ENCODE measurements at regions not wholly inside any gene's neighbourhood (a gene's known extent, or its start where the extent isn't known, plus 50 kb on each side); places are given as distances from the start of the nearest gene placed in this dataset.

DNA sequence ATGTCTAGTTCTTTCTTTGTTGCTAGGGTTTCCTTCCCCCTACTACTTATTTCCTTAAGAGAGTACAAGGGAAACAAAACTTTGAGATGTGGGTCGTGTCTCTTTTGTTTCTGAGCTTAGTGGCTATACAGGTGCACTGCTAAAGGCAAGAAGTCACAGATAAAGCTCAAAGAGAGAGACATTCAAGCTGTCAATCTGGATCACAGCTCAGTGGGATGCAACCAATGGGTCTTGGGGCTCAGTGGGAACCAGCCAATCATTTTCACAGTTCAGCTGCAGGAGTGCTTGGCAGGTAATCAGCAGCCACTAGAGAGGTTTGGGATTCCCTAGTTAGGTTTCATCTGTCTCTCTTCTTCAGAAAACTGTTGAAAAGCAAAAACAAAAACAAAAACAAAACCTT, 135.4 kb upstream of the SGCD start:
- TF ChIP-seq SIN3A (IDR thresholded peaks at IDR 0.05; ENCODE audit: borderline replicate concordance, insufficient read depth, low read length) (no peak), POLR2AphosphoS5 (IDR thresholded peaks at IDR 0.05; ENCODE audit: low read depth, low read length) (no peak), REST (IDR thresholded peaks at IDR 0.05; ENCODE audit: insufficient read depth in 1 of 2, low read depth in 2 of 2, low read length in 2 of 2) (no peak), FOXP2 (optimal IDR thresholded peaks at IDR 0.05; ENCODE audit: borderline replicate concordance, extremely low read depth, extremely low read length, insufficient read depth) (no peak), TAF1 (IDR thresholded peaks at IDR 0.05; ENCODE audit: borderline replicate concordance, insufficient read depth, low read length) (no peak)

GRCh38 chr5:156197042-156197635, 129.8 kb upstream of the SGCD start:
- TF ChIP-seq REST (IDR thresholded peaks at IDR 0.05; ENCODE audit: insufficient read depth in 1 of 2, low read depth in 2 of 2, low read length in 2 of 2), result no peak
- no peak for TF ChIP-seq FOXP2 (optimal IDR thresholded peaks at IDR 0.05; ENCODE audit: borderline replicate concordance, extremely low read depth, extremely low read length, insufficient read depth)
- no peak for TF ChIP-seq SIN3A (IDR thresholded peaks at IDR 0.05; ENCODE audit: borderline replicate concordance, insufficient read depth, low read length)
- no peak for TF ChIP-seq POLR2AphosphoS5 (IDR thresholded peaks at IDR 0.05; ENCODE audit: low read depth, low read length)
- TF ChIP-seq TAF1 (IDR thresholded peaks at IDR 0.05; ENCODE audit: borderline replicate concordance, insufficient read depth, low read length), result no peak

DNA sequence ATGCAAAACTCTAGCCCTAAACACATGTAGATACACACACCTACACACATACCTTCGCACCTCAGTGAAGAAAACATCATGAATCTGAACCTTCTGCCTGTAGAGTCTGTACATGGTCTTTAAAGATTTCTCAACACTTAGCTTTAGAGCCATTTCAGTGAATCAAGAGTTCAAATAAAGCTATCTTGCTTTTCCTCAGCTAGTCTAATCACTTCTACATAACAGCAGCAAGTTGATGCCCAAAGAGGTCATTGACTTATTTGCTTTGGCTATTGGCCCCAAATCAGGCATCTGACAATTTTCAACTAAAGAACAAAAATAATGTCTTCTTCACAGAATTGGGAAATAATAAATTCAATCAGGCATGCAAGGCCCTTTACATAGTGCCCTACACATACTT, 127.9 kb upstream of the SGCD start:
- TF ChIP-seq FOXP2 (optimal IDR thresholded peaks at IDR 0.05; ENCODE audit: borderline replicate concordance, extremely low read depth, extremely low read length, insufficient read depth), result no peak
- TF ChIP-seq TAF1 (IDR thresholded peaks at IDR 0.05; ENCODE audit: borderline replicate concordance, insufficient read depth, low read length), result no peak
- TF ChIP-seq REST (IDR thresholded peaks at IDR 0.05; ENCODE audit: insufficient read depth in 1 of 2, low read depth in 2 of 2, low read length in 2 of 2), result no peak
- TF ChIP-seq POLR2AphosphoS5 (IDR thresholded peaks at IDR 0.05; ENCODE audit: low read depth, low read length), result no peak
- TF ChIP-seq SIN3A (IDR thresholded peaks at IDR 0.05; ENCODE audit: borderline replicate concordance, insufficient read depth, low read length), result no peak

GRCh38 chr5:156200938-156201787, 125.8 kb upstream of the SGCD start:
- TF ChIP-seq REST (IDR thresholded peaks at IDR 0.05; ENCODE audit: insufficient read depth in 1 of 2, low read depth in 2 of 2, low read length in 2 of 2) (no peak), TAF1 (IDR thresholded peaks at IDR 0.05; ENCODE audit: borderline replicate concordance, insufficient read depth, low read length) (no peak)
